Activated T-cell treated with anti-CD3 and anti-CD28 coated beads, Interleukin-2, amount 50 U/mL, for 4 hours (primary cell): ENCODE measurements at regions not wholly inside any gene's neighbourhood (a gene's known extent, or its start where the extent isn't known, plus 50 kb on each side); places are given as distances from the start of the nearest gene placed in this dataset.

Experiments
- ATAC-seq, 2 donors: fragments of 200-7000 bp; cut with Tn5 transposase; one replicate each; pipeline ENCODE4 v1.10.0; 2021
- DNase-seq: peaks from one replicate; pipeline ENCODE4 v3.0.0-alpha.2; 2020
- H3K27me3 Mint-ChIP-seq: one replicate; pipeline ENCODE4 v1.8.0; 2021; ENCODE audit warnings: low read depth, mixed read lengths
- H3K36me3 Mint-ChIP-seq: one replicate; pipeline ENCODE4 v1.8.0; 2022; ENCODE audit warnings: mixed read lengths; ENCODE audit not compliant: insufficient read depth
- H3K4me1 Mint-ChIP-seq: one replicate; pipeline ENCODE4 v1.8.0; 2021; ENCODE audit warnings: low read depth, mixed read lengths
- H3K4me3 Mint-ChIP-seq: one replicate; pipeline ENCODE4 v1.8.0; 2021; ENCODE audit warnings: mild to moderate bottlenecking, moderate library complexity, mixed read lengths
- H3K9me3 Mint-ChIP-seq: one replicate; pipeline ENCODE4 v1.8.0; 2021; ENCODE audit warnings: mixed read lengths

DNA sequence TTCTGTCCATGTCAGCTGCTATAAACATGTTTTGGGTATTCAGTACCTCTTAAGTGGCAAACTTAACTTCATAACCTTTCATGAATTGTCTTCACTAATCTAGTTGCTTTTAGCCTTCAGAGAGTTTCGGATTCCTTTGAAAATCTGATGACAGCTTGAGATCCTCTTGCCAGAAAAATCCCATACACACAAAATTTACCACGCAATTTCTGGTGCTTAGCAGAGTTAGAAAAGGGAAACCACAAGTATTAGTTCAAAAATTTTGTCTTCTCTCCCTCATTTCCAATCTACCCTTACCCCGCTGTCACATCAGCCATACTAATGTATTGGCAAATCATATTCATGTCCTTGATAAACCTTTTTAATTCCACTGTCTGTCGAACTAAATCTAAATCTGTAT lies 72.7 kb upstream of the TMEM106B start:
- Mint-ChIP-seq H3K27me3 (peaks cover 6% of the 10 kb centered on the region), H3K36me3 (no peaks in the 10 kb centered on the region), H3K4me1 (peaks cover 2% of the 10 kb centered on the region), H3K4me3 (no peak overlapping the region), H3K9me3 (no peaks in the 10 kb centered on the region)
- ATAC-seq (no peak), DNase-seq (no peak)

DNA sequence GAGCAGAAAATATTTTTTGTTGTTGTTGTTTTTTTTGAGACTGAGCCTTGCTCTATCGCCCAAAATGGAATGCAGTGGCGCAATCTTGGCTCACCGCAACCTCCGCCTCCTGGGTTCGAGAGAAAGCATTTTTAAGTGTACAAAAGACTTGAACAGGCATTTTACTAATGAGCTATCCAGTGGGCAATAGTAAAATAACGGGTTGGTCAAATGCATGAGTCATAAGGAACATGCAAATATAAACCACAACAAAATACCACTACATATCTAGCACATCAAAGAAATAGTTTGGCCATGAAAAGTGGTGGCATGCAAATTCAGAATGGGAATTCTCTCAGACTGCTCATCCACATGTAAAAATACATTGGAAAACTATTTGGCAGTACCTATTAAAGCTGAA lies 71.7 kb upstream of the TMEM106B start:
- H3K9me3 Mint-ChIP-seq = no peaks in the 10 kb centered on the region
- H3K27me3 Mint-ChIP-seq = peaks cover 6% of the 10 kb centered on the region
- H3K4me1 Mint-ChIP-seq = peaks cover 2% of the 10 kb centered on the region
- no peaks in the 10 kb centered on the region for H3K36me3 Mint-ChIP-seq
- H3K4me3 Mint-ChIP-seq = no peak overlapping the region
- DNase-seq (no peak), ATAC-seq (no peak)

DNA sequence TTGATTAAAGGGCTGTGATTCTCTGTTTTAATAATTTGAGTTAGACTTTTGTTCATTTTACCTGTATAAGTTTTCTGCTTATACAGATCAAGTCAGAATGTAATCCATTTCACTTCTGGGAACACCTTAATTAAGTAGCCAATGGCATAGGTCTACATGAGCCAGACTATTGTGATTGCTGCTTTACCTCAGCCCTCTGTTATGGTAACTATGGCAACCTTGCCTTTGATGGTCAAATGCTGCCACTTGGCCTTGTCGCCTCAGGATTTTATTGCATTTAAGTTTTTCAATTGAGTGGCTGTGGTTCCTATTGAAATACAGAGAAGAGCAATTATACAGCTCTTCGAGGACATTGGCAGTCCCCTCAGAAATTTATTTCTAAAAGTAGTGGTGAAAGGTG lies 64.3 kb upstream of the TMEM106B start:
- Mint-ChIP-seq H3K36me3 (no peaks in the 10 kb centered on the region), H3K4me3 (no peak overlapping the region), H3K27me3 (peaks cover 2% of the 10 kb centered on the region), H3K9me3 (no peaks in the 10 kb centered on the region), H3K4me1 (no peaks in the 10 kb centered on the region)
- ATAC-seq (no peak), DNase-seq (no peak)

DNA sequence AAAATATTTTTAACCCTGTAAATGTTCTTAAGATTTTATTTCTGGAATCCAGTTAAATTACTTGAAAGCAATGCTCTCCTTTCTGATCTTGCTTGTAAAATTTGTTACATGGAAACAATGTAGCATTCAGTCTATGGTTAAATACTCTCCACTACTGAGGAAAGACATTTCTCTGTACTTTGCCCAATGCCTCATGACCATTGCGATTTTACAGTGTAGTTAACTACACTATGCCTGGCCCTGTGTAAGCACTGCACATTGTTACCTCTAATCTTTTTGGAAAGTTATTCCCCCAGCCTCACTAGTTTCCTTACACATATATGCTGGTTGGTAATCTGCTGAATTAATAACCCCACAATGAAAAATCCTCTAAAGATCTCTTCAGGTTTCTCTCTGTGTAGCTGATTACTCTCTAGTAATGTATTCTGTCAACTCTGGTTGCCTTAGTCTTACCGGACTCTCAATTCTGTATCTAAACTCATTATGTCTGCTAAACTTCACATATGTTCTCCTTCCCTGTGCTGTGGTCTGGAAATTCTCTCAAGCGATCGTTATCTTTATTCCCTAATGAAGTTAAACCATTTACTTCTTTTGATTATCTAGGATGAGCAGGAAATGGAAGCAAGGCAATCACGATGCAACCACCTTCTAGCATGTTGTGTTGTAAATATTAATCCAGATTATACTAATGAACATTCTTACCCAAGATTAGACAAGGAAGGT lies 58.7 kb upstream of the TMEM106B start:
- no peak for ATAC-seq
- peaks cover 4% of the 10 kb centered on the region for H3K27me3 Mint-ChIP-seq
- no peak for DNase-seq
- H3K4me1 Mint-ChIP-seq = no peaks in the 10 kb centered on the region
- no peak overlapping the region for H3K4me3 Mint-ChIP-seq
- H3K36me3 Mint-ChIP-seq = no peaks in the 10 kb centered on the region
- H3K9me3 Mint-ChIP-seq = no peaks in the 10 kb centered on the region

DNA sequence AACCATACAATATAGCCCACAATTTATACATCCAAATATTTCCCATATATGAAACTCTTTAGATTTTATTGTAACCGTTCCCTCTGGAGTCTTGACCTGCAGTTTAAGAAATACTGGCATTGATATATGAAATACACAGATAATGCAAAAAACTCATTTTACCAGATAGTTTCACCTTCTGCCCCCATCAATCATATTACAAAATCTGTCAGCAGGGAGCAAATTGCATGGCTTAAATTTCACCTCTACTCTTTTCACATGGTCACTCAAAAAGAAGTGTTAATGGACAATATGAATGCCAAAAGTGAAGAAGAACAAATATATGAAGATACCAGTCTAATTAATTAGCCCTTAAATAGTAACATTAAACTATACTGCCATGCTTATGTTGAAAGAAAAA lies 57.0 kb upstream of the TMEM106B start:
- no peak overlapping the region for H3K4me3 Mint-ChIP-seq
- no peaks in the 10 kb centered on the region for H3K9me3 Mint-ChIP-seq
- no peak for DNase-seq
- H3K36me3 Mint-ChIP-seq = no peaks in the 10 kb centered on the region
- H3K27me3 Mint-ChIP-seq = peaks cover 4% of the 10 kb centered on the region
- ATAC-seq = no peak
- no peaks in the 10 kb centered on the region for H3K4me1 Mint-ChIP-seq

DNA sequence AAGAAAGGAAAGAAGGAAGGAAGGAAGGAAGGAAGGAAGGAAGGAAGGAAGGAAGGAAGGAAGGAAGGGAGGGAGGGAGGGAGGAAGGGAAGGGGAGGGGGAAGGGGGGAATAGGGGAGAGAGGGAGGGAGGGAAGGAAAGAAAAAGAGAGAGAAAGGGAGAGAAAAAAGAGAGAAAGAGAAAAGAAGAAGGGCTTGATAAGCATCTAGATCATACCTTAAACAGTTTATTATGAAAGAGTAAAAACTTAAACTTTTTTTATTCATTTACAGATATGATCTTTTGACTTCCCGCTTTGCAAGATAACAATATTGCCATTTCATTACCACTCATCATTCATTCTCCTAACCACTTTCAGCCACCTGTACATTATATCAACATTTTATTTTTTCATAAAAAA lies 53.6 kb upstream of the TMEM106B start:
- Mint-ChIP-seq H3K4me1 (no peaks in the 10 kb centered on the region), H3K27me3 (peaks cover 1% of the 10 kb centered on the region), H3K9me3 (no peaks in the 10 kb centered on the region), H3K36me3 (no peaks in the 10 kb centered on the region), H3K4me3 (no peak overlapping the region)
- DNase-seq (no peak), ATAC-seq (no peak)

DNA sequence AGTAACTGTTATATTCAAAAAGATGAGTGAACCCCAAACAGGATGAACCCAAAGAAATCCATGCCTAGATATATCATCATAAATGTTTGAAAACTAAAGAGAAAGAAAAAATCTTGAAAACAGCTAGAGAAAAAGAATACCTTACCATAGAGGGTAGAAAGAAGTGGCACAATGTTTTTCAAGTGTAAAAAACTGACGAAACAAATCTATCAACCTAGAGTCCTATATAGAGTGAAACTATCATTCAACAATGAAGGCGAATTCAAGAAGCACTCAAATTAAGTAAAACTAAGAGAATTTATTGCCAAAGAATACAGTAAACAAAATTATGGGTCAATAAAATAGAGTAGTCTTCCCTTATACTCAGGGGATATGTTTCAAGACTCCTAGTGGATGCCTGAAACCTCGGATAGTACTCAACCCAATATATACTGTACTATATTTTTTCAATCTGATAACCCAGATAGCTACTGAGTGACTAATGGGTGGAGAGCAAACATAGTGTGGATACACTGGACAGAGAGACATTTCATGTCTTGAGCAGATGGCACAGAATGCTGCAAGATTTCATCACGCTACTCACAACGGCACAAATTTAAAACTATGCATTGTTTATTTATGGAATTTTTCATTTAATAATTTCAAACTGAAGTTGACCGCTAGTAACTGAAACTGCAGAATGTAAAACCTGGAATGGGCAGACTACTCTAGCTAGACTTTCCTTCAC lies 52.6 kb upstream of the TMEM106B start:
- Mint-ChIP-seq H3K27me3 (no peaks in the 10 kb centered on the region), H3K4me3 (no peak overlapping the region)

DNA sequence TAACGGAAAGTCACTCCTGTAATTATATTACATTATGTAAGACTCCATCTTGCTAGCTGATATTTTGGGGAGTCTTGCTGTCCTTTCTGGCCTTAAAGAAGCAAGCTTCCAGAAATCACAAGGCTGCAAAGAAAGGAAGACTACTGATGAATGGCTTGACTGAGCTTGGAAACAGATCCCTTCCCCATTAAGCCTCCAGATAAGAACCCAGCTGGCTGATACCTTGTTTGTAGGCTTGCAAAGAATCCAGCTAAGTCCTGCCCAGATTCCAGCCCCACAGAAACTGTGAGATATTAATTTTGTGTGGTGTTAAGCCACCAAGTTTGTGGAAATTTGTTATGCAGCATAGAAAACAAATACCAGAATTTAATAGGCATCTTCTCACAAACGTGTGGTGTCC lies 49.9 kb upstream of the TMEM106B start:
- H3K36me3 Mint-ChIP-seq = peaks cover 3% of the 10 kb centered on the region

More for the DNA sequence above, 52.6 kb upstream of the TMEM106B start:
- no peak for DNase-seq
- Mint-ChIP-seq H3K9me3 (no peaks in the 10 kb centered on the region), H3K4me1 (no peaks in the 10 kb centered on the region), H3K36me3 (no peaks in the 10 kb centered on the region)
- no peak for ATAC-seq

More for the DNA sequence above, 49.9 kb upstream of the TMEM106B start:
- DNase-seq (no peak), ATAC-seq (no peak)
- Mint-ChIP-seq H3K4me1 (no peaks in the 10 kb centered on the region), H3K9me3 (peaks cover 4% of the 10 kb centered on the region), H3K4me3 (no peak overlapping the region), H3K27me3 (no peaks in the 10 kb centered on the region)
